HEK293 (cell line): ENCODE measurements at regions not wholly inside any gene's neighbourhood (a gene's known extent, or its start where the extent isn't known, plus 50 kb on each side); places are given as distances from the start of the nearest gene placed in this dataset.

Experiments used
- CTCF ChIA-PET: fragments of 350-600 bp; formaldehyde crosslinking; extraction: SDS; loops from one replicate; lab custom pipeline; 2021; ENCODE audit warnings: antibody characterized with exemption; lab: Yijun Ruan, JAX
- POLR2A ChIA-PET: fragments of 300-600 bp; formaldehyde crosslinking; extraction: SDS; loops from one replicate; lab custom pipeline; 2020; ENCODE audit warnings: antibody characterized with exemption, inconsistent platforms; lab: Yijun Ruan, JAX
- H3K27ac ChIP-seq: fragments of 200-500 bp; sonication (Bioruptor generic); 2 replicates; pipeline ENCODE4 v1.5.1; 2014; ENCODE audit warnings: low read depth, low read length, control low read depth, inconsistent platforms; ENCODE audit errors: extremely low read depth
- H3K36me3 ChIP-seq, 2 experiments: fragments of 200-500 bp in 1 of 2; sonication (Bioruptor generic) in 1 of 2; 1 replicate in 1 of 2; 2 replicates in 1 of 2; pipeline ENCODE4 v1.5.1; 2014 to 2017; ENCODE audit warnings: inconsistent platforms in 2 of 2, low read length in 2 of 2; ENCODE audit not compliant: control insufficient read depth in 2 of 2, insufficient read depth in 1 of 2
- H3K4me1 ChIP-seq: fragments of 200-500 bp; sonication (Bioruptor generic); 2 replicates; pipeline ENCODE4 v1.5.1; 2014; ENCODE audit warnings: mild to moderate bottlenecking, low read length, inconsistent platforms; ENCODE audit not compliant: control insufficient read depth, insufficient read depth
- H3K4me3 ChIP-seq: 2 replicates; pipeline ENCODE4 v1.5.1; 2011; ENCODE audit warnings: low read depth, mild to moderate bottlenecking, control low read depth, low read length, moderate library complexity
- H3K9me3 ChIP-seq: fragments of 200-500 bp; sonication (Bioruptor generic); 2 replicates; pipeline ENCODE4 v1.5.1; 2014; ENCODE audit warnings: low read depth, low read length, inconsistent platforms; ENCODE audit not compliant: control insufficient read depth, insufficient read depth
- EGR2 ChIP-seq: fragments of 450-650 bp; formaldehyde crosslinking; IDR thresholded peaks from 2 replicates; pipeline ENCODE4 v1.5.1; 2016; ENCODE audit warnings: low read depth, missing biosample characterization, missing genetic modification characterization
- GLIS2 ChIP-seq: fragments of 450-650 bp; formaldehyde crosslinking; IDR thresholded peaks from 2 replicates; pipeline ENCODE4 v1.5.1; 2016; ENCODE audit warnings: missing biosample characterization, missing genetic modification characterization
- KLF1 ChIP-seq: fragments of 450-650 bp; formaldehyde crosslinking; IDR thresholded peaks from 2 replicates; pipeline ENCODE4 v1.5.1; 2016; ENCODE audit warnings: missing biosample characterization, missing genetic modification characterization
- RBAK ChIP-seq: fragments of 450-650 bp; formaldehyde crosslinking; IDR thresholded peaks from 2 replicates; pipeline ENCODE4 v1.5.1; 2016; ENCODE audit warnings: missing biosample characterization, missing genetic modification characterization
- SALL2 ChIP-seq: fragments of 450-650 bp; formaldehyde crosslinking; IDR thresholded peaks from 2 replicates; pipeline ENCODE4 v1.5.0; 2017; ENCODE audit warnings: missing biosample characterization, mild to moderate bottlenecking, missing genetic modification characterization, borderline replicate concordance
- ZBTB7A ChIP-seq: fragments of 450-650 bp; formaldehyde crosslinking; IDR thresholded peaks from 2 replicates; pipeline ENCODE4 v1.5.1; 2016; ENCODE audit warnings: low read depth, missing biosample characterization, missing genetic modification characterization
- ZBTB8A ChIP-seq: fragments of 450-650 bp; formaldehyde crosslinking; IDR thresholded peaks from 2 replicates; pipeline ENCODE4 v1.5.1; 2016; ENCODE audit warnings: missing biosample characterization, missing genetic modification characterization
- ZNF202 ChIP-seq: fragments of 450-650 bp; formaldehyde crosslinking; IDR thresholded peaks from 2 replicates; pipeline ENCODE4 v1.5.1; 2016; ENCODE audit warnings: missing biosample characterization, missing genetic modification characterization, borderline replicate concordance
- ZNF221 ChIP-seq: fragments of 450-650 bp; formaldehyde crosslinking; IDR thresholded peaks from 2 replicates; pipeline ENCODE4 v1.5.1; 2017; ENCODE audit warnings: missing biosample characterization, missing genetic modification characterization, borderline replicate concordance
- ZNF335 ChIP-seq: fragments of 450-650 bp; formaldehyde crosslinking; conservative IDR thresholded peaks from 2 replicates; pipeline ENCODE4 v1.5.1; 2016; ENCODE audit warnings: missing biosample characterization, missing genetic modification characterization
- ZNF510 ChIP-seq: fragments of 450-650 bp; formaldehyde crosslinking; IDR thresholded peaks from 2 replicates; pipeline ENCODE4 v1.5.1; 2018; ENCODE audit warnings: mild to moderate bottlenecking, missing genetic modification characterization, missing biosample characterization; ENCODE audit not compliant: insufficient replicate concordance
- ZNF514 ChIP-seq: fragments of 450-650 bp; formaldehyde crosslinking; IDR thresholded peaks from 2 replicates; pipeline ENCODE4 v1.5.1; 2016; ENCODE audit warnings: missing biosample characterization, missing genetic modification characterization
- ZNF529 ChIP-seq: fragments of 450-650 bp; formaldehyde crosslinking; IDR thresholded peaks from 2 replicates; pipeline ENCODE4 v1.5.1; 2017; ENCODE audit warnings: missing genetic modification characterization, missing biosample characterization; ENCODE audit not compliant: insufficient replicate concordance
- ZNF768 ChIP-seq: fragments of 450-650 bp; formaldehyde crosslinking; IDR thresholded peaks from 2 replicates; pipeline ENCODE4 v1.5.1; 2018; ENCODE audit warnings: missing biosample characterization, mild to moderate bottlenecking, missing genetic modification characterization
- ZNF777 ChIP-seq: fragments of 450-650 bp; formaldehyde crosslinking; IDR thresholded peaks from 2 replicates; pipeline ENCODE4 v1.5.1; 2017; ENCODE audit warnings: missing biosample characterization, missing genetic modification characterization, borderline replicate concordance
- TF ChIP-seq, protein P1 (sequence below): fragments of 450-650 bp; formaldehyde crosslinking; IDR thresholded peaks from 2 replicates; pipeline ENCODE4 v1.5.1; 2016; ENCODE audit warnings: missing biosample characterization, missing genetic modification characterization, low read depth
- TF ChIP-seq, protein P2 (sequence below): fragments of 450-650 bp; formaldehyde crosslinking; IDR thresholded peaks from 2 replicates; pipeline ENCODE4 v1.5.1; 2016; ENCODE audit warnings: missing biosample characterization, missing genetic modification characterization, low read depth
- TF ChIP-seq, protein P3 (sequence below): fragments of 450-650 bp; formaldehyde crosslinking; IDR thresholded peaks from 2 replicates; pipeline ENCODE4; 2016; ENCODE audit warnings: missing biosample characterization, missing genetic modification characterization
- TF ChIP-seq, protein P4 (sequence below): fragments of 450-650 bp; formaldehyde crosslinking; IDR thresholded peaks from 2 replicates; pipeline ENCODE4 v1.5.1; 2016; ENCODE audit warnings: missing biosample characterization, missing genetic modification characterization
- TF ChIP-seq, protein P5 (sequence below): fragments of 450-650 bp; formaldehyde crosslinking; IDR thresholded peaks from 2 replicates; pipeline ENCODE4 v1.5.1; 2016; ENCODE audit warnings: missing biosample characterization, missing genetic modification characterization

DNA sequence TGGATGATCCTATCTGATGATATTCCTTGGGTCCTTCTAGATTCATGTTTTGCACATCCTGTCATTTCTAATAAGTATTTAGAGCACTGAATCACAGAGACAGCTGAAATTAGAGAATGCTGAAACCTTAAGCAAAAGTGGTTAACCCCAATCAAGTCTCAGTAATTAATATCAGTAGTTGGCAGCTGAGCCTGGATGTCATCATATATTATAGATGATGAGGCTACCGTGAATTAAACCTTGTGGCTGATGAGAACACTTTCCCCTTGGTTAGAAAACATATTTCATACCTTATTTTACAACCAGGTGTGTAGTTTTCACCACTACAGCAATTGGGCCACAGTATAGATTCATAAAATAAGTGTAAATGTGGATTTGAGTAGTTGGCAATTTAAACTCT is 499.0 kb downstream of the PDGFC start (continued):
- TF ChIP-seq ZBTB7A (tag by site-specific recombination) (no peak), EGR2 (tag by site-specific recombination) (no peak), ZNF768 (no peak), ZNF335 (tag by site-specific recombination) (no peak)

DNA sequence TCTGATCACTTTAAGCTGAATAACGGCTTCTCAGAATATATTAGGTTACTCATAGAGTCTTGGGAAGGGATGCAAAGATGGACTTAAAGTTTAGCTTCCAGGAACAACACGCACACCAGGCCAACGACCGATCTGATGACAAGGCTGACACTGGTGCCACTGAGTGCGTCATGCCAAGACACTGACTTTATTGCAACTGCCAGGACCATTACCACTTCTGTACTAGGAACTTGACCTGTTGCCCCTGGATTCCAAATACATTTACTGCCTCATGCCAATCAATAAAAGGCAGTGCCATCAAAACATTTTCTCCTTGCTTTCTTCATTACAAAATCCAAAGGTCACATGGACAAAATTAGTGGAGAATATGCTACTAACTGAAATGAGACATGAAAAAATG is 505.9 kb upstream of the CTSO start:
- TF ChIP-seq RBAK (no peak), ZNF777 (no peak), ZNF221 (tag by site-specific recombination) (no peak), ZNF510 (tag by site-specific recombination) (no peak), ZBTB8A (tag by site-specific recombination) (no peak), KLF1 (tag by site-specific recombination) (no peak), GLIS2 (no peak), ZNF202 (no peak), SALL2 (no peak), ZNF529 (tag by site-specific recombination) (no peak), ZNF514 (tag by site-specific recombination) (no peak)
- TF ChIP-seq, protein P1, sequence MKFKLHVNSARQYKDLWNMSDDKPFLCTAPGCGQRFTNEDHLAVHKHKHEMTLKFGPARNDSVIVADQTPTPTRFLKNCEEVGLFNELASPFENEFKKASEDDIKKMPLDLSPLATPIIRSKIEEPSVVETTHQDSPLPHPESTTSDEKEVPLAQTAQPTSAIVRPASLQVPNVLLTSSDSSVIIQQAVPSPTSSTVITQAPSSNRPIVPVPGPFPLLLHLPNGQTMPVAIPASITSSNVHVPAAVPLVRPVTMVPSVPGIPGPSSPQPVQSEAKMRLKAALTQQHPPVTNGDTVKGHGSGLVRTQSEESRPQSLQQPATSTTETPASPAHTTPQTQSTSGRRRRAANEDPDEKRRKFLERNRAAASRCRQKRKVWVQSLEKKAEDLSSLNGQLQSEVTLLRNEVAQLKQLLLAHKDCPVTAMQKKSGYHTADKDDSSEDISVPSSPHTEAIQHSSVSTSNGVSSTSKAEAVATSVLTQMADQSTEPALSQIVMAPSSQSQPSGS (tag by site-specific recombination), result no peak
- TF ChIP-seq, protein P2, sequence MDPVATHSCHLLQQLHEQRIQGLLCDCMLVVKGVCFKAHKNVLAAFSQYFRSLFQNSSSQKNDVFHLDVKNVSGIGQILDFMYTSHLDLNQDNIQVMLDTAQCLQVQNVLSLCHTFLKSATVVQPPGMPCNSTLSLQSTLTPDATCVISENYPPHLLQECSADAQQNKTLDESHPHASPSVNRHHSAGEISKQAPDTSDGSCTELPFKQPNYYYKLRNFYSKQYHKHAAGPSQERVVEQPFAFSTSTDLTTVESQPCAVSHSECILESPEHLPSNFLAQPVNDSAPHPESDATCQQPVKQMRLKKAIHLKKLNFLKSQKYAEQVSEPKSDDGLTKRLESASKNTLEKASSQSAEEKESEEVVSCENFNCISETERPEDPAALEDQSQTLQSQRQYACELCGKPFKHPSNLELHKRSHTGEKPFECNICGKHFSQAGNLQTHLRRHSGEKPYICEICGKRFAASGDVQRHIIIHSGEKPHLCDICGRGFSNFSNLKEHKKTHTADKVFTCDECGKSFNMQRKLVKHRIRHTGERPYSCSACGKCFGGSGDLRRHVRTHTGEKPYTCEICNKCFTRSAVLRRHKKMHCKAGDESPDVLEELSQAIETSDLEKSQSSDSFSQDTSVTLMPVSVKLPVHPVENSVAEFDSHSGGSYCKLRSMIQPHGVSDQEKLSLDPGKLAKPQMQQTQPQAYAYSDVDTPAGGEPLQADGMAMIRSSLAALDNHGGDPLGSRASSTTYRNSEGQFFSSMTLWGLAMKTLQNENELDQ (tag by site-specific recombination), result no peak
- TF ChIP-seq, protein P3, sequence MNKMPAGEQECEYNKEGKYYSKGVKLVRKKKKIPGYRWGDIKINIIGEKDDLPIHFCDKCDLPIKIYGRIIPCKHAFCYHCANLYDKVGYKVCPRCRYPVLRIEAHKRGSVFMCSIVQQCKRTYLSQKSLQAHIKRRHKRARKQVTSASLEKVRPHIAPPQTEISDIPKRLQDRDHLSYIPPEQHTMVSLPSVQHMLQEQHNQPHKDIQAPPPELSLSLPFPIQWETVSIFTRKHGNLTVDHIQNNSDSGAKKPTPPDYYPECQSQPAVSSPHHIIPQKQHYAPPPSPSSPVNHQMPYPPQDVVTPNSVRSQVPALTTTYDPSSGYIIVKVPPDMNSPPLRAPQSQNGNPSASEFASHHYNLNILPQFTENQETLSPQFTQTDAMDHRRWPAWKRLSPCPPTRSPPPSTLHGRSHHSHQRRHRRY (tag by site-specific recombination), result no peak
- TF ChIP-seq, protein P4, sequence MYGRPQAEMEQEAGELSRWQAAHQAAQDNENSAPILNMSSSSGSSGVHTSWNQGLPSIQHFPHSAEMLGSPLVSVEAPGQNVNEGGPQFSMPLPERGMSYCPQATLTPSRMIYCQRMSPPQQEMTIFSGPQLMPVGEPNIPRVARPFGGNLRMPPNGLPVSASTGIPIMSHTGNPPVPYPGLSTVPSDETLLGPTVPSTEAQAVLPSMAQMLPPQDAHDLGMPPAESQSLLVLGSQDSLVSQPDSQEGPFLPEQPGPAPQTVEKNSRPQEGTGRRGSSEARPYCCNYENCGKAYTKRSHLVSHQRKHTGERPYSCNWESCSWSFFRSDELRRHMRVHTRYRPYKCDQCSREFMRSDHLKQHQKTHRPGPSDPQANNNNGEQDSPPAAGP, result no peak
- TF ChIP-seq, protein P5, sequence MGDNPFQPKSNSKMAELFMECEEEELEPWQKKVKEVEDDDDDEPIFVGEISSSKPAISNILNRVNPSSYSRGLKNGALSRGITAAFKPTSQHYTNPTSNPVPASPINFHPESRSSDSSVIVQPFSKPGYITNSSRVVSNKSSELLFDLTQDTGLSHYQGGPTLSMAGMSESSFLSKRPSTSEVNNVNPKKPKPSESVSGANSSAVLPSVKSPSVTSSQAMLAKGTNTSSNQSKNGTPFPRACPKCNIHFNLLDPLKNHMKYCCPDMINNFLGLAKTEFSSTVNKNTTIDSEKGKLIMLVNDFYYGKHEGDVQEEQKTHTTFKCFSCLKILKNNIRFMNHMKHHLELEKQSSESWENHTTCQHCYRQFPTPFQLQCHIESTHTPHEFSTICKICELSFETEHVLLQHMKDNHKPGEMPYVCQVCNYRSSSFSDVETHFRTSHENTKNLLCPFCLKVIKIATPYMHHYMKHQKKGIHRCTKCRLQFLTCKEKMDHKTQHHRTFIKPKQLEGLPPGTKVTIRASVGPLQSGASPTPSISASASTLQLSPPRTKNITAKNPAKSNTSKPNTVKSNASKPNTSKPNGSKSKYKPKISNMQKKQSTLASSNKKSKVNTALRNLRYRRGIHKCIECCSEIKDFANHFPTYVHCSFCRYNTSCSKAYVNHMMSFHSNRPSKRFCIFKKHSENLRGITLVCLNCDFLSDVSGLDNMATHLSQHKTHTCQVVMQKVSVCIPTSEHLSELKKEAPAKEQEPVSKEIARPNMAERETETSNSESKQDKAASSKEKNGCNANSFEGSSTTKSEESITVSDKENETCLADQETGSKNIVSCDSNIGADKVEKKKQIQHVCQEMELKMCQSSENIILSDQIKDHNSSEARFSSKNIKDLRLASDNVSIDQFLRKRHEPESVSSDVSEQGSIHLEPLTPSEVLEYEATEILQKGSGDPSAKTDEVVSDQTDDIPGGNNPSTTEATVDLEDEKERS, result no peak
- Histone ChIP-seq H3K9me3 (no peaks in the 10 kb centered on the region), H3K4me1 (no peaks in the 10 kb centered on the region), H3K36me3 (no peaks in the 10 kb centered on the region), H3K27ac (no peak overlapping the region), H3K4me3 (no peak overlapping the region)
- ChIA-PET POLR2A (no interaction called here), CTCF (no interaction called here)
